HL-60 (cell line): ENCODE measurements at regions not wholly inside any gene's neighbourhood (a gene's known extent, or its start where the extent isn't known, plus 50 kb on each side); places are given as distances from the start of the nearest gene placed in this dataset.

ENCODE experiments used
- DNase-seq, 2 experiments: peaks; one replicate each; pipeline ENCODE4 v3.0.0-alpha.2; 2010 to 2020; ENCODE audit warnings: low read depth in 1 of 2, low spot score in 1 of 2
- H3K27ac ChIP-seq: fragments of 250-450 bp; sonication (Bioruptor Pico); replicated peaks from 2 replicates; pipeline ENCODE4 v1.5.1; 2020; ENCODE audit warnings: mild to moderate bottlenecking, moderate library complexity
- H3K27me3 ChIP-seq: fragments of 250-450 bp; sonication (Bioruptor Pico); 2 replicates; pipeline ENCODE4 v1.5.1; 2021; ENCODE audit warnings: mild to moderate bottlenecking, moderate library complexity; ENCODE audit not compliant: insufficient read depth, poor library complexity, severe bottlenecking
- H3K4me3 ChIP-seq: replicated peaks from 2 replicates; pipeline ENCODE4 v1.5.1; 2011; ENCODE audit warnings: mild to moderate bottlenecking, control low read depth, low read length; ENCODE audit not compliant: insufficient read depth
- GABPA ChIP-seq: IDR thresholded peaks from 2 replicates; pipeline ENCODE4 v1.6.1; 2012; ENCODE audit warnings: low read depth
- POLR2AphosphoS5 ChIP-seq: IDR thresholded peaks from 2 replicates; pipeline ENCODE4 v1.6.1; 2012; ENCODE audit warnings: low read depth
- SPI1 ChIP-seq: IDR thresholded peaks from 2 replicates; pipeline ENCODE4 v1.6.1; 2012; ENCODE audit warnings: low read depth, mild to moderate bottlenecking, borderline replicate concordance
- TF ChIP-seq, protein P1 (sequence below): IDR thresholded peaks from one replicate; pipeline ENCODE4 v1.5.1; 2011; ENCODE audit warnings: low read length, control low read depth, inconsistent platforms; ENCODE audit not compliant: insufficient read depth
- TF ChIP-seq, protein P2 (sequence below): IDR thresholded peaks from 2 replicates; pipeline ENCODE4 v1.6.1; 2012; ENCODE audit warnings: low read depth; ENCODE audit not compliant: insufficient replicate concordance

DNA sequence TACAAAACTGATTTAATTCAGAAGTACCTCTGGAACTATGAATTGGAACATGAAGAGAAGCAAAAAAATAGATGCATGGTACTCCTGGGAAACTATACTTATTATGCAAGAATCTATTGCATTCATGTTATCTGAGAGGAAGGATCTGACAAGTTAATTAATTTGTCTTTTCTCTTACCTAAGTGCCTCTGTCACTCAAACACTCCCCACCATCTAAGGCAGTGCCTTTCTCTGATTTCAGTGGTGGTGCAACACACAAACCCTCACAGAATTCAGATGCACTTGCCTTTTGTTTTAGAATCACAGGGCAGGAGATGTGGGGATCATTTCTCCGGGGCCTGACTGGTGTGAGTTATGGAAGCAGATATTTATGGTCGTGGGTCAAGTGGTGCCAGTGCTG, 52.5 kb upstream of the C9orf72 start:
- Histone ChIP-seq H3K27me3 (no peaks in the 10 kb centered on the region), H3K27ac (no peak overlapping the region), H3K4me3 (no peak overlapping the region)
- TF ChIP-seq POLR2AphosphoS5 (no peak), SPI1 (no peak), GABPA (no peak)
- TF ChIP-seq, protein P1, sequence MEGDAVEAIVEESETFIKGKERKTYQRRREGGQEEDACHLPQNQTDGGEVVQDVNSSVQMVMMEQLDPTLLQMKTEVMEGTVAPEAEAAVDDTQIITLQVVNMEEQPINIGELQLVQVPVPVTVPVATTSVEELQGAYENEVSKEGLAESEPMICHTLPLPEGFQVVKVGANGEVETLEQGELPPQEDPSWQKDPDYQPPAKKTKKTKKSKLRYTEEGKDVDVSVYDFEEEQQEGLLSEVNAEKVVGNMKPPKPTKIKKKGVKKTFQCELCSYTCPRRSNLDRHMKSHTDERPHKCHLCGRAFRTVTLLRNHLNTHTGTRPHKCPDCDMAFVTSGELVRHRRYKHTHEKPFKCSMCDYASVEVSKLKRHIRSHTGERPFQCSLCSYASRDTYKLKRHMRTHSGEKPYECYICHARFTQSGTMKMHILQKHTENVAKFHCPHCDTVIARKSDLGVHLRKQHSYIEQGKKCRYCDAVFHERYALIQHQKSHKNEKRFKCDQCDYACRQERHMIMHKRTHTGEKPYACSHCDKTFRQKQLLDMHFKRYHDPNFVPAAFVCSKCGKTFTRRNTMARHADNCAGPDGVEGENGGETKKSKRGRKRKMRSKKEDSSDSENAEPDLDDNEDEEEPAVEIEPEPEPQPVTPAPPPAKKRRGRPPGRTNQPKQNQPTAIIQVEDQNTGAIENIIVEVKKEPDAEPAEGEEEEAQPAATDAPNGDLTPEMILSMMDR: no peak
- TF ChIP-seq, protein P2, sequence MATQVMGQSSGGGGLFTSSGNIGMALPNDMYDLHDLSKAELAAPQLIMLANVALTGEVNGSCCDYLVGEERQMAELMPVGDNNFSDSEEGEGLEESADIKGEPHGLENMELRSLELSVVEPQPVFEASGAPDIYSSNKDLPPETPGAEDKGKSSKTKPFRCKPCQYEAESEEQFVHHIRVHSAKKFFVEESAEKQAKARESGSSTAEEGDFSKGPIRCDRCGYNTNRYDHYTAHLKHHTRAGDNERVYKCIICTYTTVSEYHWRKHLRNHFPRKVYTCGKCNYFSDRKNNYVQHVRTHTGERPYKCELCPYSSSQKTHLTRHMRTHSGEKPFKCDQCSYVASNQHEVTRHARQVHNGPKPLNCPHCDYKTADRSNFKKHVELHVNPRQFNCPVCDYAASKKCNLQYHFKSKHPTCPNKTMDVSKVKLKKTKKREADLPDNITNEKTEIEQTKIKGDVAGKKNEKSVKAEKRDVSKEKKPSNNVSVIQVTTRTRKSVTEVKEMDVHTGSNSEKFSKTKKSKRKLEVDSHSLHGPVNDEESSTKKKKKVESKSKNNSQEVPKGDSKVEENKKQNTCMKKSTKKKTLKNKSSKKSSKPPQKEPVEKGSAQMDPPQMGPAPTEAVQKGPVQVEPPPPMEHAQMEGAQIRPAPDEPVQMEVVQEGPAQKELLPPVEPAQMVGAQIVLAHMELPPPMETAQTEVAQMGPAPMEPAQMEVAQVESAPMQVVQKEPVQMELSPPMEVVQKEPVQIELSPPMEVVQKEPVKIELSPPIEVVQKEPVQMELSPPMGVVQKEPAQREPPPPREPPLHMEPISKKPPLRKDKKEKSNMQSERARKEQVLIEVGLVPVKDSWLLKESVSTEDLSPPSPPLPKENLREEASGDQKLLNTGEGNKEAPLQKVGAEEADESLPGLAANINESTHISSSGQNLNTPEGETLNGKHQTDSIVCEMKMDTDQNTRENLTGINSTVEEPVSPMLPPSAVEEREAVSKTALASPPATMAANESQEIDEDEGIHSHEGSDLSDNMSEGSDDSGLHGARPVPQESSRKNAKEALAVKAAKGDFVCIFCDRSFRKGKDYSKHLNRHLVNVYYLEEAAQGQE: no peak
- no peak for DNase-seq

DNA sequence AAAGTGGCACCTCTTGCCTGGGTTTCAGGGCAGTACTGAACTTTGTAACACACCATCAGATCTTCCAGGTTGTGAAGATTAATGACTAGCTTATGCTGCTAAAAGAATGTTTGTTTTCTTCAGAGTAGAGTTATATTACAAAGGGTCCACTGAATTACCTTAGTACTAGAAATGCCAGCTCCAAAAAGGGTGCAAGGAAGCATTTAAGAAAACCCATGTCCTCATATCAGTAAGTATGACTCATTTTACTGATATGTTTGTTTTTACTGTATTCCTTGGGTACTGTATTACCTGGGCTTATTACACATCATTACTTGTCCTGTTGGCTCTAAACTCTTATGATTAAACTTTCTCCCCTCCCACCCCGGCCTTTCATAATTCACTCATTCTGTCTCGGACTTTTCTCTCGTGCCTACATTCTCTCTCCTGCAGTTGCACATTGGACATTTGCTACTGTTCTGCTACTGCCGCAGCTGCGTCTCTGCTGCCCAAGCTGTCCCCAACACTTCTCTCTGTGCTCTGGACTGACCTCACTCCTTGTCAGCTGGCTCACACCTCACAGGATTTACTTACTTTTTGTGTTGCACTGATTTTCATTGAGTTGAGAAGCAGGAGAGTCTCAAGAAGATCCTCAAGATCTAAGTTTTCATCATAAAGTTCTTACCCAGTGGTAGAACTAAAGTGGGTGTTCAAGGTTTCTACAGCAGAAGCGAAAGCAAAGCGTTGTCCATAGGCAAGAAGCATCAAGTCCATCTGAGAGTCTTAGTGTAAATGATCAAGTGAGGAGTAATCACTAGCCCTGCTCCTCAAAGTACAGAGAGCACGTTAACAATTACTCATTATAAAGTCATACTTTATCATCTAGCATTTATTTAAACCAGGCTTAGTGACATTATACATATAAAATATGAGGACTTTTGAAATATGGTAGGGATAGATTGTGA, 53.2 kb upstream of the C9orf72 start:
- TF ChIP-seq, protein P2: no peak
- TF ChIP-seq POLR2AphosphoS5 (no peak), SPI1 (no peak), GABPA (no peak)
- TF ChIP-seq, protein P1: no peak
- no peak for DNase-seq
- Histone ChIP-seq H3K4me3 (no peak overlapping the region), H3K27me3 (no peaks in the 10 kb centered on the region), H3K27ac (no peak overlapping the region)

DNA sequence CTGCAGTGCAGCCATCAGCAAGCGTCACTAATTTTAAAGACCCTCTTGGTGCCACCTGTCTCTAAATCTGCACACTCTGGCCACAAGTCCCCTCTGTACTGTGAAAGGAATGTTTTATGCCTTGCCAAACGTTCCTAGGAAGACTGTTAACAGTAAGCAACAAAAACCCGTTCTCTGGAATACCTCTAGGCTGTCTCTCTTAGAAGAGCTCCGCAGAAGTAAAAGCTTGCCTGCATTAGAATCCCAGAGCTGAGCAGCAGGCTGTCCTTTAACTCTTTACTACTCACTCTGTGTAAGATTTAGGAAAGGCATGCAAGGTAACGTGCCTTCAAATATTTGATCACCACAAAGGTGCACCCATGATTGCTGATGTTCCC, 53.9 kb upstream of the C9orf72 start:
- no peak for DNase-seq
- H3K4me3 ChIP-seq: no peak overlapping the region
- H3K27ac ChIP-seq: no peak overlapping the region
- no peaks in the 10 kb centered on the region for H3K27me3 ChIP-seq
- no peak for TF ChIP-seq GABPA
- TF ChIP-seq, protein P1: no peak
- no peak for TF ChIP-seq SPI1
- no peak for TF ChIP-seq POLR2AphosphoS5
- TF ChIP-seq, protein P2: no peak
